Body of pancreas (tissue), 4 donors: ENCODE measurements at regions not wholly inside any gene's neighbourhood (a gene's known extent, or its start where the extent isn't known, plus 50 kb on each side); places are given as distances from the start of the nearest gene placed in this dataset.
"Not testable (repeated sequence)": the region's sequence is repeated elsewhere in the genome, so short reads cannot be mapped to it uniquely, and the experiment has no call there.

Experiments
- ATAC-seq: fragments of 150-250 bp; one replicate; pipeline ENCODE4 v1.9.1; 2016
- DNase-seq, 4 donors: peaks; one replicate each; pipeline ENCODE4 v3.0.0-alpha.2; 2019
- H3K27ac ChIP-seq, 4 donors: fragments of 200-600 bp; sonication (generic); 1 replicate in 3 of 4; 2 replicates in 1 of 4; pipeline versions ENCODE4 v1.5.1 to v1.6.1; 2016 to 2019; ENCODE audit warnings: mild to moderate bottlenecking in 1 of 4, mixed read lengths in 1 of 4, moderate library complexity in 1 of 4
- H3K27me3 ChIP-seq, 2 donors: fragments of 200-600 bp; sonication (generic); one replicate each; pipeline ENCODE4 v1.6.0; 2016; ENCODE audit warnings: mild to moderate bottlenecking in 1 of 2
- H3K36me3 ChIP-seq, 2 donors: fragments of 200-600 bp; sonication (generic); replicated peaks in 1 of 2; 2 replicates each; pipeline ENCODE4 v1.5.1; 2016; ENCODE audit warnings: low read depth in 2 of 2; ENCODE audit not compliant: insufficient read depth in 1 of 2
- H3K4me1 ChIP-seq: fragments of 200-600 bp; sonication (generic); one replicate; pipeline ENCODE4 v1.6.0; 2016
- H3K4me3 ChIP-seq, 2 donors: fragments of 200-600 bp; sonication (generic); 1 replicate in 1 of 2; 2 replicates in 1 of 2; pipeline ENCODE4 v1.5.1; 2016 to 2019
- H3K9me3 ChIP-seq, 3 donors: fragments of 200-600 bp; sonication (generic); 1 replicate in 2 of 3; 2 replicates in 1 of 3; pipeline ENCODE4 v1.5.1; 2016
- CTCF ChIP-seq, 7 experiments: fragments of 450-650 bp in 4 of 7; fragments of 200-600 bp in 3 of 7; sonication (generic) in 3 of 7; IDR thresholded peaks; one replicate each; pipeline ENCODE4 v1.5.1; 2016 to 2019; ENCODE audit warnings: antibody characterized with exemption in 7 of 7
- POLR2A ChIP-seq, 3 donors: fragments of 450-650 bp; IDR thresholded peaks; one replicate each; pipeline ENCODE4 v1.6.1; 2016; ENCODE audit warnings: antibody characterized with exemption in 3 of 3, mild to moderate bottlenecking in 2 of 3
- WGBS, 2 donors: methylation state at CpG; one replicate each; pipeline ENCODE4 v1.1.5; 2017; 5-methylcytosine and 5-hydroxymethylcytosine counted together
- intact Hi-C: fragments of 100-400 bp; cut with DNase I; formaldehyde crosslinking; loops from one replicate; pipeline ENCODE4 v1.15.1; 2023

DNA sequence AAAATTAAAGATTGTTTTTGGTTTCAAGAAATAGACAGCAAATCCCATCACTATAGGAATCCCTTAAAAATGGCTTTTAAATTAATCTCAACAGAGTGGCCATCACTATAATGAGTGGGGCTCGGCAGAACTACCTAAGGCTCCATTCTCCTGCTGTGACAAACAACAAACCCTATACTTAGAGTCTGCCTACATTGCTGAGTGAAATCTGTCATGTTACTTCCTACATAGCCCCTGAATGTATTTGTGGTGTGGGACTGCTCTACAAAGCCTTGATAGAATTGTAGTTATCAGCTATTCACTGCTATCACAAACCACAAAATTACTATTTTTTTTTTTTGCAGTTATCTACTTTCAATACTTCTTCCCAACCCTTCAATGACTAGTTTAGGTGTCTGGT, 538.7 kb upstream of the ATXN7L3B start:
- Histone ChIP-seq H3K36me3 (no peaks in the 10 kb centered on the region), H3K27ac (no peak overlapping the region), H3K4me1 (no peaks in the 10 kb centered on the region), H3K9me3 (no peaks in the 10 kb centered on the region), H3K27me3 (no peaks in the 10 kb centered on the region), H3K4me3 (no peak overlapping the region)
- 40 to 42% methylated on average over 1 of the region's 1 CpG for WGBS, 2 donors
- DNase-seq (no peak), ATAC-seq (no peak)
- no peak for TF ChIP-seq CTCF (IDR thresholded peaks at IDR 0.05)
- no peak for TF ChIP-seq POLR2A (IDR thresholded peaks at IDR 0.05)
- intact Hi-C loops = no loop called here

GRCh38 chr12:74015118-74015517, 522.5 kb upstream of the ATXN7L3B start:
- no peak overlapping the region for H3K27ac ChIP-seq
- no peaks in the 10 kb centered on the region for H3K27me3 ChIP-seq
- ATAC-seq (no peak), DNase-seq (no peak)
- no peaks in the 10 kb centered on the region for H3K4me1 ChIP-seq
- intact Hi-C loops = no loop called here
- TF ChIP-seq POLR2A (IDR thresholded peaks at IDR 0.05) (no peak), CTCF (IDR thresholded peaks at IDR 0.05) (no peak)
- WGBS, 2 donors = 83 to 90% methylated on average over 5 of the region's 5 CpGs
- H3K36me3 ChIP-seq = no peaks in the 10 kb centered on the region
- H3K4me3 ChIP-seq = no peak overlapping the region
- no peaks in the 10 kb centered on the region for H3K9me3 ChIP-seq

GRCh38 chr12:74016324-74016723, 521.3 kb upstream of the ATXN7L3B start:
- ATAC-seq, H3K4me3 ChIP-seq, H3K36me3 ChIP-seq, intact Hi-C loops, H3K27ac ChIP-seq, H3K9me3 ChIP-seq, H3K27me3 ChIP-seq, DNase-seq, H3K4me1 ChIP-seq: not testable (repeated sequence)
- WGBS, 2 donors = 90 to 95% methylated on average over 5 of the region's 5 CpGs

GRCh38 chr12:74018849-74019248, 518.8 kb upstream of the ATXN7L3B start:
- intact Hi-C loops = no loop called here
- Histone ChIP-seq H3K36me3 (no peaks in the 10 kb centered on the region), H3K9me3 (no peaks in the 10 kb centered on the region), H3K27me3 (no peaks in the 10 kb centered on the region), H3K4me3 (no peak overlapping the region), H3K4me1 (no peaks in the 10 kb centered on the region), H3K27ac (no peak overlapping the region)
- WGBS, 2 donors = 42 to 68% methylated on average over 1 of the region's 1 CpG
- DNase-seq (no peak), ATAC-seq (no peak)
- TF ChIP-seq POLR2A (IDR thresholded peaks at IDR 0.05) (no peak), CTCF (IDR thresholded peaks at IDR 0.05) (no peak)

DNA sequence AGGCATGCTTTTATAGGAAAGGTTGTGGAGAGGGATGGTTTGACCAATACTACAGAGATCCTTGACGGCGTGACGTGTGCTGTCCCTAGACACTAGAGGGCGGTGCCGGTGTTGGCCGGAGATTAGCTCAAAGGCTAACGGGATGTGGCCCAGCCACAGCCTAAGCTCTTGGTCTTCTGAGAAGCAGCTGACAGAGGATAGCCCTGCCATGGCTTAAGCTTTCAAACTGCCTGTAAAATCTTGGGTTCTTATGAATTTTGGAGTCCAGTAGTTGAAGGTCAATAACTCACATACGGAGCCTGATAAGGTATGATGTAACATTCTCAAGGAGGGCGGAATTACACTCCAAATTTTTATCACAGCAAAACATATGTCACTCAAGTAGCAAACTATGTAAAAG, 515.7 kb upstream of the ATXN7L3B start:
- Histone ChIP-seq H3K9me3 (no peaks in the 10 kb centered on the region), H3K4me3 (no peak overlapping the region), H3K27ac (no peak overlapping the region), H3K36me3 (no peaks in the 10 kb centered on the region), H3K4me1 (no peaks in the 10 kb centered on the region), H3K27me3 (no peaks in the 10 kb centered on the region)
- intact Hi-C loops = no loop called here
- TF ChIP-seq CTCF (IDR thresholded peaks at IDR 0.05) (peak in 6 of 7 experiments; percentile 16 to 56 (median 41)), POLR2A (IDR thresholded peaks at IDR 0.05) (no peak)
- ATAC-seq (peak; percentile 85), DNase-seq (peak; percentile 50 to 71 (median 60))
- WGBS, 2 donors = 20 to 27% methylated on average over 9 of the region's 9 CpGs
